NCI-H1694 treated with DMSO at 0.1 percent for 48 hours (cell line): ENCODE measurements at regions not wholly inside any gene's neighbourhood (a gene's known extent, or its start where the extent isn't known, plus 50 kb on each side); places are given as distances from the start of the nearest gene placed in this dataset.

Experiments
- DNase-seq: peaks from one replicate; lab custom pipeline; 2025; lab: John Stamatoyannopoulos, UW

- DNase-seq: no peak
These were observed 615.7 kb downstream of the INSC start for GRCh38 chr11:15730263-15730994.

GRCh38 chr11:15730995-15731385 lies 616.3 kb downstream of the INSC start:
- DNase-seq: no peak

GRCh38 chr11:15735706-15736105 lies 620.6 kb downstream of the SOX6 start:
- no peak for DNase-seq

GRCh38 chr11:15737320-15737719 lies 619.0 kb downstream of the SOX6 start:
- no peak for DNase-seq

- DNase-seq: no peak
These were observed 617.4 kb downstream of the SOX6 start for GRCh38 chr11:15738931-15739330.

GRCh38 chr11:15742626-15743519 lies 613.5 kb downstream of the SOX6 start:
- no peak for DNase-seq

GRCh38 chr11:15744693-15745092 lies 611.7 kb downstream of the SOX6 start:
- DNase-seq: no peak

GRCh38 chr11:15745266-15745665 lies 611.1 kb downstream of the SOX6 start:
- DNase-seq: no peak

GRCh38 chr11:15747671-15748070 lies 608.7 kb downstream of the SOX6 start:
- no peak for DNase-seq

GRCh38 chr11:15748132-15748531 lies 608.2 kb downstream of the SOX6 start:
- DNase-seq: no peak

- DNase-seq: no peak
These were observed 607.6 kb downstream of the SOX6 start for GRCh38 chr11:15748741-15749140.

GRCh38 chr11:15750535-15751308 lies 605.6 kb downstream of the SOX6 start:
- DNase-seq: no peak

- no peak for DNase-seq
These were observed 602.1 kb downstream of the SOX6 start for GRCh38 chr11:15754221-15754620.

GRCh38 chr11:15757048-15757698 lies 599.2 kb downstream of the SOX6 start:
- no peak for DNase-seq

GRCh38 chr11:15758857-15759465 lies 597.4 kb downstream of the SOX6 start:
- no peak for DNase-seq

- DNase-seq: no peak
These were observed 595.1 kb downstream of the SOX6 start for GRCh38 chr11:15761235-15761634.

GRCh38 chr11:15764326-15764725 lies 592.0 kb downstream of the SOX6 start:
- no peak for DNase-seq

- no peak for DNase-seq
These were observed 591.4 kb downstream of the SOX6 start for GRCh38 chr11:15764948-15765347.

- DNase-seq: no peak
These were observed 590.8 kb downstream of the SOX6 start for GRCh38 chr11:15765530-15765929.

- no peak for DNase-seq
These were observed 588.0 kb downstream of the SOX6 start for GRCh38 chr11:15768321-15768720.

GRCh38 chr11:15769203-15769602 lies 587.1 kb downstream of the SOX6 start:
- no peak for DNase-seq
